BE2C (cell line): ENCODE measurements at regions not wholly inside any gene's neighbourhood (a gene's known extent, or its start where the extent isn't known, plus 50 kb on each side); places are given as distances from the start of the nearest gene placed in this dataset.

Experiments
- DNase-seq: peaks from one replicate; pipeline ENCODE4 v3.0.0-alpha.2; 2020
- H3K27me3 ChIP-seq: fragments of 250-450 bp; sonication (Bioruptor Pico); 2 replicates; pipeline ENCODE4 v1.5.1; 2020; ENCODE audit warnings: mild to moderate bottlenecking
- H3K36me3 ChIP-seq: fragments of 250-450 bp; sonication (Bioruptor Pico); 2 replicates; pipeline ENCODE4 v1.5.1; 2020; ENCODE audit warnings: mild to moderate bottlenecking
- H3K4me1 ChIP-seq: fragments of 250-450 bp; sonication (Bioruptor Pico); 2 replicates; pipeline ENCODE4 v1.5.1; 2020
- H3K4me3 ChIP-seq: 2 replicates; pipeline ENCODE4 v1.5.1; 2011; ENCODE audit warnings: low read depth, low read length
- H3K9me3 ChIP-seq: fragments of 250-450 bp; sonication (Bioruptor Pico); 2 replicates; pipeline ENCODE4 v1.5.1; 2020
- TF ChIP-seq, protein P1 (sequence below): IDR thresholded peaks from 2 replicates; pipeline ENCODE4 v1.5.1; 2012; ENCODE audit warnings: mild to moderate bottlenecking, low read depth, low read length

DNA sequence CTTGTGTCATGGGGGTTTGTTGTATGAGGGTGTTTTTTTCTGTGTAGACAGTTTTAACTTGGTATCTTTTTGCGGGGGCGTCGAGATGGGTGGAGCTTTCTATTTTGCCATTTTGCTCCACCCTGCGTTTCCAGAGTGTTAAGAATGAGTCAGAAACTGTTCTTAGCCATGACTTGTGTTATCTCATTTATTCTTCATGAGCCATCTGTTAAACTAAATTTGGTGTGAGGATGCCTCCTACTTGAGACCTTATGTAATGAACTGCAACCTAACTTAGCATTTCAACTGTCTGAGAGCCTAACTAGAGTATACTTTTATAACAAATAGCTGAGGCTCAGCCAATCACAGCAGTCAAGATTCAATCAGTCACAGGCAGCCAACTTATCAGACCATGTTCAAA, 1873.5 kb downstream of the NCAM2 start:
- no peaks in the 10 kb centered on the region for H3K27me3 ChIP-seq
- no peak for DNase-seq
- TF ChIP-seq, protein P1, sequence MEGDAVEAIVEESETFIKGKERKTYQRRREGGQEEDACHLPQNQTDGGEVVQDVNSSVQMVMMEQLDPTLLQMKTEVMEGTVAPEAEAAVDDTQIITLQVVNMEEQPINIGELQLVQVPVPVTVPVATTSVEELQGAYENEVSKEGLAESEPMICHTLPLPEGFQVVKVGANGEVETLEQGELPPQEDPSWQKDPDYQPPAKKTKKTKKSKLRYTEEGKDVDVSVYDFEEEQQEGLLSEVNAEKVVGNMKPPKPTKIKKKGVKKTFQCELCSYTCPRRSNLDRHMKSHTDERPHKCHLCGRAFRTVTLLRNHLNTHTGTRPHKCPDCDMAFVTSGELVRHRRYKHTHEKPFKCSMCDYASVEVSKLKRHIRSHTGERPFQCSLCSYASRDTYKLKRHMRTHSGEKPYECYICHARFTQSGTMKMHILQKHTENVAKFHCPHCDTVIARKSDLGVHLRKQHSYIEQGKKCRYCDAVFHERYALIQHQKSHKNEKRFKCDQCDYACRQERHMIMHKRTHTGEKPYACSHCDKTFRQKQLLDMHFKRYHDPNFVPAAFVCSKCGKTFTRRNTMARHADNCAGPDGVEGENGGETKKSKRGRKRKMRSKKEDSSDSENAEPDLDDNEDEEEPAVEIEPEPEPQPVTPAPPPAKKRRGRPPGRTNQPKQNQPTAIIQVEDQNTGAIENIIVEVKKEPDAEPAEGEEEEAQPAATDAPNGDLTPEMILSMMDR = no peak
- no peaks in the 10 kb centered on the region for H3K9me3 ChIP-seq
- no peaks in the 10 kb centered on the region for H3K36me3 ChIP-seq
- H3K4me1 ChIP-seq = no peaks in the 10 kb centered on the region
- H3K4me3 ChIP-seq = no peak overlapping the region

DNA sequence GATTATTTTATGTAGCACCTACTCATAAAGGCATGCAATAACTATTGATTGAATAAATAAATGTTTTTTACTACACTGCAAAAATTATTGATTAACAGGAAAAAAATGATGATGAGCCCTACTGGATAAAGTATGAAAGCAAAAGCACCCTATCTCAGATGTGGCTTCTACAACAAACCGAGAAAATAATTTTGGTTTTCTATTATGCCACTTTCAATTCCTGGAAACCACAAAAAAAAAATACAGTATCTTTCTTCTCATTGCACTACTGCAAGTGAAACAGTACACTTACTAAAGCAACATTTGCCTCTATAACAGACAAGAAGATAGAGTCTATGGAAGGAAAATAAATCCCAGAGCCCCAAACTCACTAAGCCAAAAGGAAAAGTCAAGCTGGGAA, 1882.4 kb downstream of the NCAM2 start:
- DNase-seq = no peak
- TF ChIP-seq, protein P1 = no peak
- H3K4me1 ChIP-seq = no peaks in the 10 kb centered on the region
- H3K36me3 ChIP-seq = no peaks in the 10 kb centered on the region
- no peak overlapping the region for H3K4me3 ChIP-seq
- no peaks in the 10 kb centered on the region for H3K27me3 ChIP-seq
- H3K9me3 ChIP-seq = no peaks in the 10 kb centered on the region; the same call in 1 of the 2 replicates

DNA sequence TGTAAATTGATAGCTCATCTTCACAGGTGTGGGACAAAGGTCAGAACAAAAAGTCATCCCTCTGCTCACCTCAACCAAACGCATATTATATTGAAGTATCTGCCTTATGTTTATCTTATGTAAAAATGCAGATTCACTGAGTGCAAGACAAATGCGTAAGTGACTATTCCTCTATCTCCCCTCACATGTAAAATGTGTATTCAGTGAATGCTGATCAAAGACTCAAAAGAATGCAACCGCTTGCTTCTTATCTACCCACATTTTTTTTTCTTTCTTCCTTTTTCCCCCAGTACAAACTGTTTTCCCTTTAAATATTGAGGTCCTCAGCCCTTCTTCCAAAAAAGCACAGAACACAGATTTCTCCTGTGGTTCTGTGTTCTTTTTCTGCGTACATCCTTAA, 1882.9 kb downstream of the NCAM2 start:
- H3K27me3 ChIP-seq = no peaks in the 10 kb centered on the region
- H3K4me1 ChIP-seq = no peaks in the 10 kb centered on the region
- no peaks in the 10 kb centered on the region; the same call in 1 of the 2 replicates for H3K9me3 ChIP-seq
- TF ChIP-seq, protein P1 = no peak
- no peak overlapping the region for H3K4me3 ChIP-seq
- no peaks in the 10 kb centered on the region for H3K36me3 ChIP-seq
- no peak for DNase-seq

DNA sequence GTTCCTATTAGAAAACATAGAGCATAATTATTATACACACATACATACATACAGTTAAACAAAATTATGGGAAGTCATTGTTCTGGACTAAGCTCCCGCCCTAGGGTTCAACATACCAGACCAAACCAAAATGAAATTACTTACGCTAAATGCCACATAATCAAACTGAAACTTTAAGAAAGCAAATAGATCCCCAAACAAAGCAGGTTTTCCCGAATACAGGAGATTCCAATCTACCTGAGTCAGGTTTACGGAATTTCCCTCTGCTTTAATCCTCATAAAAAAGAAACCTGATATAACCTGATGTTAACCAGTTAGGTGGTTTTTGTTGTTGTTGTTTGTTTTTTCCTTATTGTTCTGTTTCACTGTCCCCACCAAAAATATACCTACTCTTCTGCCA, 1886.9 kb downstream of the NCAM2 start:
- no peak for DNase-seq
- TF ChIP-seq, protein P1 = no peak

DNA sequence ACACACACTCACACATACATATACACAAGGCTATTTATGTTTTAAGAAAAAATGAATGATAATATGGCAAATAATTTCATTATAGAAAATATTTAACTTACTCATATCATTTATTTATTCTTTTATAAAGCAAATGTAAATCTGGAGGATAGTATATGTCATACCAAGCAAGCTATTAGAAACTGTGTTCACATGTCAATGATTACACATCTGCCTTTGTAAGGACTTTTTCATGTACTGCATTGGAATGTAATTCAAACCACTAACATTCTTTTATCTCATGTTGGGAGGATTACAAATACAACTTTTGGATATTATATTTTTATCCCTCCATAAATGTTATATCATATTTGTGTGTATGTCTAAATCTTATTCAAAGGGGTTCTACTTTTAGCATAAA, 1887.4 kb downstream of the NCAM2 start:
- Histone ChIP-seq H3K4me3 (no peak overlapping the region), H3K4me1 (no peaks in the 10 kb centered on the region), H3K27me3 (no peaks in the 10 kb centered on the region), H3K9me3 (no peaks in the 10 kb centered on the region), H3K36me3 (no peaks in the 10 kb centered on the region)
- DNase-seq = no peak
- TF ChIP-seq, protein P1 = no peak

More for the DNA sequence above, 1886.9 kb downstream of the NCAM2 start:
- H3K36me3 ChIP-seq = no peaks in the 10 kb centered on the region
- H3K27me3 ChIP-seq = no peaks in the 10 kb centered on the region
- H3K9me3 ChIP-seq = no peaks in the 10 kb centered on the region
- H3K4me3 ChIP-seq = no peak overlapping the region
- H3K4me1 ChIP-seq = no peaks in the 10 kb centered on the region

DNA sequence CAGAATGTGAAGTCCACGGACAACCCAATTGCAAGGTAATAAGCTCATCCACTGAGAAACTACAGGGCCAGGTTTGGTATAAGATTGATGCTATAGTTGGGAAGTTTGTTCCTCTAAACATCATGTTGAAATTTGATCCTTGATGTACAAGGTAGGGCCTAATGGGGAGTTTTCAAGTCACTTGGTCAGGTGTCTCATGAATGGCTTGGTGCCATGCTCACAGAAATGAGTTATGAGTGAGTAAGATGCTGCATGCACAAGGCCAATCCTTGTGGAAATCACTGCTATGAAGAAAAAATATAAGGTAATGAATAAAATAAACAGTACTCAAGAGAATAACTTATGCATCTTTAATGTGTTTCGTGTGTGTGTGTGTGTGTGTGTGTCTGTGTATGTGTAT, 1891.2 kb downstream of the NCAM2 start:
- TF ChIP-seq, protein P1 = no peak
- H3K9me3 ChIP-seq = no peaks in the 10 kb centered on the region
- H3K4me1 ChIP-seq = no peaks in the 10 kb centered on the region
- DNase-seq = no peak
- no peaks in the 10 kb centered on the region for H3K36me3 ChIP-seq
- no peaks in the 10 kb centered on the region for H3K27me3 ChIP-seq
- no peak overlapping the region for H3K4me3 ChIP-seq
